ENCODE measurements at regions not wholly inside any gene's neighbourhood (a gene's known extent, or its start where the extent isn't known, plus 50 kb on each side); places are given as distances from the start of the nearest gene placed in this dataset.
"Not testable (repeated sequence)": the region's sequence is repeated elsewhere in the genome, so short reads cannot be mapped to it uniquely, and the experiment has no call there.

GRCh38 chr21:22377795-22378194, 1379.6 kb downstream of the NCAM2 start:
- not testable (repeated sequence) for DNase-seq (ENCODE audit: low read depth in 2 of 2)

DNA sequence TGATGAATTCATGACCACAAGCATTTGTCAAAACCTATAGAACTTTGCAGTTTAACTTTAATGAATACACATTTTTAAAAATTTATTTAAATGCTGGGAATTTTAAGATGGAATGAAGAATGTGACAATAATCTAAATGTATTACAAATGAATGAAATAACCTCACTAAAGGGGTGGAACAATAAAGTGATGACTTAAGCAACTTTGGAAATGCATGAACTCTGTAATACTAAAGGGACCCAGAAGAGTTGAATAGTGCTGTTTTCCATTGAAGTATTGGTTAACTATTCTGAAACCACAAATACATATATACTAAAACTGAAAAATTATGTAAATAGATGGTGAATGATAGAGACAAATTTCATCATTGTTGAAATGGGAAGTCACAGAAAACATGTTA, 1395.1 kb downstream of the NCAM2 start:
- DNase-seq (ENCODE audit: low read depth in 2 of 2) = no peak

DNA sequence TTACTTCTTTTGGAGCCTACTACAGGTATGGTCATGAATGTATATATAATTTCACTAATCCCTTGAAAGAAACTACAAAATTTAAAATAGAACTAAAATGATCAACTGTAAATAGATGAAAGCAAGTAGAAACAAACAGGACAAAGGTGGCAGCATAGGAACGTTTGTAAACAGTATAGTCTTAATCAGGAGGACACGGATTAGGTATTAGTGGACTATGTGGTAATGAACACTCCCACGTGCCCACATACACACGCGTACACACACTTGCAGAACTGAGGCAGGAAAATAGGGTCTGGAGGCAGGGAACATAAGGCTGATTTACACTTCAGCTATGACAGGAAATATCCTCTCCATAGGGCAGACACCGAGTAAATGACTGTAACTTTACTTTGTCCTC, 1397.8 kb downstream of the NCAM2 start:
- no peak for DNase-seq (ENCODE audit: low read depth in 2 of 2)

- no peak for DNase-seq (ENCODE audit: low read depth in 2 of 2)
These were observed 1401.7 kb downstream of the NCAM2 start for GRCh38 chr21:22399681-22400514.

DNA sequence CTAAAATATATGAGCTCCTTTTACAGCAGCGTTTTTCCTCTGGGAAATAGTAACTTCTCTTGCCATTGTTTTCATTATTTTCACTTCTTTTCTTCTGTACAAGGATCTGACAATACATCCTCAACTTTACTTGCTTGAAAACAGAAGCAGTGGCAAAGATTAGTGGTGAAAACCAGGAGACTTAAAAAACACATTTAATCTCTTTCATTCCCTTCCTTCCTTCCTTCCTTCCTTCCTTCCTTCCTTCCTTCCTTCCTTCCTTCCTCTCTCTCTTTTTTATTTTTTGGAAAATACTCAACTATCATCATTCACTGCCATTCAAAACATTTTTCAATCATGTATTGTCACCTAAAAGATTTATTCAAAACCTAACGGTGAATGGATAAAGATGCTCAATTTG, 1411.4 kb downstream of the NCAM2 start:
- no peak for DNase-seq (ENCODE audit: low read depth in 2 of 2)

DNA sequence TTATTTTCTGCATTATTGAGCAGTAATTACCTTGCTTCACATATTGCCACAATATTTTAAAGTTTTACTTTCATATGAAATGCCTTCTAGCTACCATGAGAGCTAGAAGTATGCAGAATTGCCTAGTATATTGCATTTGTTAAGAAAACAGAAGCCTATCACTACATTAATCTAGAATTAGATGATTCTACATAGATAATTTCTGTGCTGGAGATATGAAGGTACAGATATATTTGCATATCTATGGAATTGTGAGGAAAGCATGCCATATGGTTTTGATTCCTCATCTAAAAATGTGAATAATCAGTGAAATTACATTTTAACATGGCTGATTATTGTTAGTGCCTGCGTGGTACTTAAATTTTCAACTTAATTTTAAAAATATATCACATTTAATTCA, 1418.3 kb downstream of the NCAM2 start:
- DNase-seq (ENCODE audit: low read depth in 2 of 2) = no peak

DNA sequence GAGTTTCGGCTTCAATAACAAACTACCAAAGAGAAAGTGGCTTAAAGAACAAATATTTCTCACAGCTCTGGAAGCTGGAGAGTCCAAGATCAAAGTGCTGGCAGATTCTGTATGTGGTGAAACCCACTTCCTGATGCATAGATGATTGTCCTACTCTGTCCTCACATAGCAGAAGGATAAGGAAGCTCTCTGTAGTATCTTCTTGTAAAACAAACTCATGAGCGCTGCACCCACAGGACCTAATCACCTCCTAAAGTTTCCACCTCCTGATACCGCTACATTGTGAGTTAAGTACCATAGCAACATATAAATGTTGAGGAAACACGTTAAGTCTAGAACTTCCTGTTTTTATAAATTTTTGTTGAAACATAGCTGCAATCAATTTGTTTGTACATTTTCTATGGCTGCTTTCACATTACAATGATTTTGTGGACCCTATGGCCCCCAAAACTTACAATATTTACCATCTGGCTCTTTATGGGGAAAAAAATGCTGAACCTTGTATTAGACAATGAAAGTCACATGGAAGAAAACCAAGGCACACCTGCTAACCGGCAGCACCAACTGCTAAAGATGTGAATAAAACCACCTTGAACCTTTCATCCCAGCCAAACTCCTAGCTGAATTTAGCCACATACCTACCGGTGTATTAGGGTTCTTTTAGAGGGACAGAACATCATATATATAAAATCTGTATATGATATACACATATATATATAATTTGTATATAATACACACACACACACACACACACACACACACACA, 1423.4 kb downstream of the NCAM2 start:
- no peak for DNase-seq (ENCODE audit: low read depth in 2 of 2)

DNA sequence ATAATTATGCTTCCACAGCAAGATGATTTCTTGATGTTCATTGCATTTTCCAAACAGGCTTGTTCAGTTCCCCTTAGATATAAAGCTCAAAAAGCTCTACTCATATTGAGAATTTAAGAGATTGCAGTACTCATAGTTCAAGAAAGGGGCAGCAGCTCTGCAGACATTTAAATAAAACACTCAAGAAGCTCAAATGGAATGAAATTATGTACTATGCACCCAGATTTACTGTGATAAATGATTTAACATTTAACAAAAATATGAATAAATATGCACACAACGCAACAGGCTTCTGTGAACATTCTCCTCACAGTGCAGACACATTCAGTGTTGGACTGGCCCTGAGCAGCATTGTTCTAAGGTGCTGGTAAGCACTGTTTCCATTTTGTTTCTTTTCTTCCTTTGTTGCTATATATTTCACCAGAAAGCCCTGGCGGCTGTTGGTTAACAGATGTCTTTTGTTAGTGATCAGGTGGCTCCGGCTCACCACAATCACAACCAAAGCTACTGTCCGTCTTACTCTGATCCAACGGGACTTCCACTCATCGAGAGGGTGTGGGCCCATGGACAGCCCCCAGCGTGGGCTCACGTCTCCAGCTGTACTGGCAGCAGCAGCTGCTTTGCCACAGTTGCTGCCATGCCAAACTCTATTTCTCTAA, 1440.3 kb downstream of the NCAM2 start:
- DNase-seq (ENCODE audit: low read depth in 2 of 2) = no peak

GRCh38 chr21:22444990-22445389, 1446.8 kb downstream of the NCAM2 start:
- no peak for DNase-seq (ENCODE audit: low read depth in 2 of 2)

- DNase-seq (ENCODE audit: low read depth in 2 of 2) = no peak
These were observed 1452.3 kb downstream of the NCAM2 start for GRCh38 chr21:22450507-22450906.

DNA sequence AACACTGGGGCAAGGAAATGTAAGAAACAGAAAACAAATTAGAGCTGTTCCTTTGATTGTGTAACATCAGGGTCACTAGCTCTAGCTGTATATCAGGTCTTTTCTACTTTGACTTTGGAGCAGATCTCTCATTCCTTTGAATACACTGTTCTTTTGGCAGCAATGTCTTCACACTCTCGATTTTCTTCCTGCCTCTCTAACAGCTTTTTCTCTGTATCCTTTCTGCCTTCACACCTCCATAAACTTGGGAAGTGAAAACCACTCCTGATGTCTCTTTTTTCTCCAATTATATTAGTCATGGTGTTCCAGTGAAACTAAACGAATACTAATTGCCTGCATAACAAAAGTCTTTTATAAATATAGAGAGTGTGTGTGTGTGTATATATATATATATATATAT, 1458.0 kb downstream of the NCAM2 start:
- DNase-seq (ENCODE audit: low read depth in 2 of 2) = no peak

GRCh38 chr21:22468893-22469292, 1470.7 kb downstream of the NCAM2 start:
- DNase-seq (ENCODE audit: low read depth in 2 of 2) = no peak

- no peak for DNase-seq (ENCODE audit: low read depth in 2 of 2)
These were observed 1476.2 kb downstream of the NCAM2 start for GRCh38 chr21:22474403-22474802.

GRCh38 chr21:22476214-22476613, 1478.0 kb downstream of the NCAM2 start:
- DNase-seq (ENCODE audit: low read depth in 2 of 2) = no peak

- no peak for DNase-seq (ENCODE audit: low read depth in 2 of 2)
These were observed 1478.8 kb downstream of the NCAM2 start for GRCh38 chr21:22476726-22477646.

- DNase-seq (ENCODE audit: low read depth in 2 of 2) = no peak
These were observed 1491.8 kb downstream of the NCAM2 start for GRCh38 chr21:22490049-22490448.

GRCh38 chr21:22516230-22516629, 1518.0 kb downstream of the NCAM2 start:
- DNase-seq (ENCODE audit: low read depth in 2 of 2) = no peak

DNA sequence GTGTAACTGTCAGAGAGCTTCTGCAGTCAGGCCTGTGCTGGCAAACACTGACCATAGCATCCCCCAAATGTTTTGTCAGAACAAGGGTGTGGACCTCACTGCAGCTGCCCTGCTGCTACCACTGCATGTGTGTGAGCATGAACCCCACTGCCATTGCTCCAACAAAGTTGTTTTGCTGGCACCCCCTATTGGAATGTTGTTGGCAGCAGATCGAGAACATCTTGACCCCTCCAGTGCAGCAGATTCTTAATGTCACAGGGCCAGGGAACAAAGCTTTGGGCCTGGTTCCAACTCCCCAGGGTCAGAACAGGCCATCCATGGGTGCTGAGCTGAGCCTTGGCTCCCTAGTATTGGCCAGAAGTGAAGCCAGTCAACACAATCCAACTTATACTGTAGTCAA, 1537.4 kb downstream of the NCAM2 start:
- no peak for DNase-seq (ENCODE audit: low read depth in 2 of 2)

GRCh38 chr21:22536509-22536908, 1538.3 kb downstream of the NCAM2 start:
- no peak for DNase-seq (ENCODE audit: low read depth in 2 of 2)

GRCh38 chr21:22544747-22545146, 1546.5 kb downstream of the NCAM2 start:
- DNase-seq (ENCODE audit: low read depth in 2 of 2) = no peak

DNA sequence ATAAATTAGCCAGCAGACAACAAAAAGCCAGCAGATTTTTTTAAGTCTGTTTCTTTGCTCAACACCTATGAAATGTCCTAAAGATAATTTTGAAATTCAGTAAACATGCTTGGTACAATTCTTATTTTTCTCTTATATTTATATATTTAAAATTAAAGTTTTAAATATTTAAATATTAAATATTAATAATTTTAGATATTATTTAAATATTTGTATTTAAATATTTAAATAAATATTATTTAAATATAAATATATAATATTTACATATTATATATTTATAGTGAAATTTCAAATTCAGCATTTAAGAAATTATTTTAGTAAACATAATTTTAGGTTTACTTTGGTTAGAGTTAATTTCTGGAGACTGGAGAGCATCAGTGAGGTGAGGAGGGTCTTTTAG, 1554.2 kb downstream of the NCAM2 start:
- DNase-seq (ENCODE audit: low read depth in 2 of 2) = no peak
